Mononuclear cell (primary cell): ENCODE measurements at regions not wholly inside any gene's neighbourhood (a gene's known extent, or its start where the extent isn't known, plus 50 kb on each side); places are given as distances from the start of the nearest gene placed in this dataset.
"Not testable (repeated sequence)": the region's sequence is repeated elsewhere in the genome, so short reads cannot be mapped to it uniquely, and the experiment has no call there.

Experiments used
- H3K27me3 ChIP-seq: 2 replicates; pipeline ENCODE4 v1.6.0; 2011; ENCODE audit warnings: low read length, control low read depth; ENCODE audit not compliant: insufficient read depth
- H3K4me1 ChIP-seq: 2 replicates; pipeline ENCODE4 v1.5.1; 2011; ENCODE audit warnings: mild to moderate bottlenecking, low read length, control low read depth; ENCODE audit not compliant: insufficient read depth
- H3K4me3 ChIP-seq: 2 replicates; pipeline ENCODE4 v1.5.1; 2011; ENCODE audit warnings: mild to moderate bottlenecking, low read length, moderate library complexity
- H3K9me3 ChIP-seq: 2 replicates; pipeline ENCODE4 v1.5.1; 2011; ENCODE audit warnings: low read depth, mild to moderate bottlenecking, control low read depth, low read length

DNA sequence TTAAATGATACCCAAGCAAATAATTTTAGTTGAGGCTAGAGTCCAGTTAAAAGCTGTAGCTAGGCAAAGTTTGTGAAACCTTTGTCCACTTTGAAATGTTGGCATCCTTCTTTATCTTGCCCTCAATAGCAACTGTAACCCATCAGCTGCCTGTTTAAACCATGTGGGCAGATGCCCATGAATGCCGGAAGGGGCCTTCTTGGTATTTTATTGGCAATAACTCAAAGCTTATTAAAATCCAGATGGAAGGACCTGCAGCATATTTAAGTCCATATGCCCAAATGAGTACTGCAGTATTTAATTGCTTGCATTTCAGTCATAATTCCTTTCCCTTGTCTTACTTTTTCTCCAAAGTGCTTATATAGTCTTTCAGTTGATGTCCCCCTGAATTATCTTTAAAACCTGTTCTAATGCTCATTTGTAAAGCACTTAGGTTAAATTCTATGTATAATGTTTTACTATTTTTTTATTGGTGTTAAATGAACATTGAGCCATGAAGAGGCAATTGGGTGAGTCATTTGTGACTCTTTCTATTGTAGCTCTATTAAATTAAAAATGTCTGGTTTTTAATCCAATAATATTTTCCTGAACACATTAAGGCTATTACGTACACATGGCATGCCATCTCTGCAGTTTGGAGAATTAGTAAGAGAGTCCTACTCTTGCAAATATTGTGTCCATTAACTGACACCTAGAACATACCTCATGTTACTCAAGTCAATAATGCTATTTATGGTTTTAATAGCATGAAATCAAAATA is 225.3 kb downstream of the KCNJ2 start:
- Histone ChIP-seq H3K4me1 (no peaks in the 10 kb centered on the region), H3K27me3 (no peaks in the 10 kb centered on the region), H3K4me3 (no peak overlapping the region), H3K9me3 (no peaks in the 10 kb centered on the region)

DNA sequence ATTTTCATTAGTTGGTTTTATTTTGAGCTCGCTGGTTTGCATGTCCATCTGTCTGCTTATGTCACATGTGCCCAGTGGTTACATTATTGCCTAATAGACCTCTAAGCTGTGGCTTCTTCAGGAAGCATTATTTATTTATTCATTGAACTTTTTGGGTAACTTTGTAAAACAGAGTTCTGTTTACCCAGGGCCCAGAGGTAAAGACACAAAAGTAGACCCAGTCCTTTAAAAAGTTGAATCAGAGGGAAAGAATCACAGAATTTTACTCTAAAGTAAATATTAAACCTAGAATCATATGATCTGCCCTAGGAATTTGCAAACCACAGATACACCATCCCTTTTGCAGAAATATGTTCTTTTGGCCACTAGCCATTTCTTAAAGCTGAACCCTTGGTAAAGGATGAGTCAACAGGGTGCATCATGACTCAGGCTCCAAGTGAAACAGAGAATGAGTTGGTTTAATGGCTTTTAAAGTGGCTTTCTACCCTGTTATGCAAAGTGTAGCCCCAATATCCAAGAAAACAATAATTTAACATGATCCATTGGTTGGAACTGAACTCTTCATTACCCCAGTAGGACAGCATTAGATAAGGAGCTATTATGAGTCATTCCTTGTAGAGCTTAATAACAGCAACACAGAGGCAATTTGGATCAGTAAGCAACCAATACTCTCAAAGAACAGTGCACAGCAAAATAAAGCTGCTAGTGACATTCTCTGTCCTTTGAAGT is 236.3 kb downstream of the KCNJ2 start:
- no peaks in the 10 kb centered on the region for H3K27me3 ChIP-seq
- no peak overlapping the region for H3K4me3 ChIP-seq

DNA sequence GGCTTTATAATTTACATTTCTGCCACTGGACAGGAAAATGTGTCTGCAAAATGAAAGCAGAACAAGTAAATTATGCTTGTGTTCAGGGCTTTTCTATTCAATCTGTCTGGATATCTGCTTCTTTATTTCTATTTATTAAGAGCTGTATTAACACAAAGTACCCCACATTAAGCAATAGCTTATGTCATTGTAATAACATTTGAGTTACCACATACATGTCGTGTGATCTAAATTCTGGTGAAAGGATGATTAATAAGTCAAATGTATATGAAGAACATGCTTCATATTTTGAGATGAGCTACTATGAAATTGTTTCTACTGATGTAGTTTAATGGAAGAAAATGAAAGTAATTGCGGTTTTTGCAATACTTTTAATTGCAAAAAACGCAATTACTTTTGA is 238.2 kb downstream of the KCNJ2 start:
- no peak overlapping the region for H3K4me3 ChIP-seq

More for the DNA sequence above, 236.3 kb downstream of the KCNJ2 start:
- H3K4me1 ChIP-seq: peaks cover 15% of the 10 kb centered on the region
- no peaks in the 10 kb centered on the region for H3K9me3 ChIP-seq

DNA sequence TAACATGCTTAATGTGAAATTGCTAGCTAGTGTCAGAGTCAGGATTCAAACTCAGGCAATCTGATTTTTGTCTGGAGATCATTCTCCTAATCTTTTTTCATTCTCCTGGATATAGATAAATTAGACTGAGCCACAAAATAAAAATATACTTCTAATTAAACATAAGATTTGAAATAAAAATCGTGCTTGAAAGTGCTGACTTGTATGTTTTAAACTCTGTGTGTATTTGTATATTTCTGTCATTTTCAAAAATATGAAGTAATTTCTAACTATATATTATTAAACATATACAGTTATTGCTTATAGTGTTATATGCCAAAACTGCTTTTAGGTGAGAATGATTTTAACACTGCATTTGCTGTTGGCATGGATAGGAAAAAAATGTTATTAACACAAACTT is 239.4 kb downstream of the KCNJ2 start:
- H3K9me3 ChIP-seq: no peaks in the 10 kb centered on the region
- peaks cover 15% of the 10 kb centered on the region for H3K4me1 ChIP-seq
- H3K27me3 ChIP-seq: no peaks in the 10 kb centered on the region
- H3K4me3 ChIP-seq: no peak overlapping the region

More for the DNA sequence above, 238.2 kb downstream of the KCNJ2 start:
- Histone ChIP-seq H3K4me1 (peaks cover 15% of the 10 kb centered on the region), H3K9me3 (no peaks in the 10 kb centered on the region), H3K27me3 (no peaks in the 10 kb centered on the region)

DNA sequence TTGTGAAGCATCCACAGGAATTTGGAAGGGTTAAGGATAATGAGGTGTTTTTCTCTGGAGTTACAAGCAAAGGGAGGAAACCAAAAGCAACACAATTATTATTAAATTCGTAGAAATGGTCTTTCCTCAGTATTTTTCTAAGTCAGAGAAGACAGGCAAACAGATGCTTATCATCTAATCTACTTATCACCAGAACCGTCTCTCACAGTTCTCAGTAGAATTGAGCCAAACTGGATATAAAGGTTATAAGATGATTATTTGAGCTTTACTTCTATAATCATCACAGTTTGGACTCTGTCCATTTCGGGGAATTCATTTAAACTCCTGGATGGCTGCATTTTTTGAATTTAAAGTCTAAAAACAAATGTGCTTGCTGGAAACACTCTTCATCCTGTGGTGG is 245.0 kb downstream of the KCNJ2 start:
- H3K4me3 ChIP-seq: no peak overlapping the region
- no peaks in the 10 kb centered on the region for H3K4me1 ChIP-seq
- no peaks in the 10 kb centered on the region for H3K27me3 ChIP-seq
- H3K9me3 ChIP-seq: no peaks in the 10 kb centered on the region

DNA sequence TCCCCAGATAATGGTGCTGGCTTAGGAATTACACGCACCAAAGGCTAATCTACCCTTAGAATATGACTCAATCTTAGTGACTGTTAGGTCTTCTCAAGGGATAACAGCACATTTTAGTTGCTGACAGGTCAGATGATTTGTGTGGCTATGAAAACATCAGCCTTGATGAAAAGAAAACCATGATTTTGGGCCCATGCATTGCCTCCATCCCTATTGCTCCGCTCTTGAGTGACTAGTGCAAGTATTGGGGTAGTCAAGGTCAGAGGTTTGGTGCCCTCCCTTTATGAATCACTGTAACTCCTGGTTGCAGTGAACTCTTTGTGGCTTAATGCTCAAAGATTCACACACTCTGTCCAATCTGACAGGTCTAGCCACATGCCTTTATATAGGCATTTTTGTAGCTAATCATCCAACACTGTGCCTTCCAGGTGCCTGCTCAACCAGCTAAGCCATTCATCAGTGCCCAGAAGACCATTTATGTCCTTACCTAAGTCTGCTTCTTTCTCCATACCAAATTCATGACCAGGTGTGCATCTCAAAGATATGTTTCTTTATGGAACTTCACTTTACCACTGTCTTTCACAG is 251.6 kb downstream of the KCNJ2 start:
- H3K27me3 ChIP-seq: no peaks in the 10 kb centered on the region
- H3K9me3 ChIP-seq: no peaks in the 10 kb centered on the region
- no peaks in the 10 kb centered on the region for H3K4me1 ChIP-seq
- H3K4me3 ChIP-seq: no peak overlapping the region

DNA sequence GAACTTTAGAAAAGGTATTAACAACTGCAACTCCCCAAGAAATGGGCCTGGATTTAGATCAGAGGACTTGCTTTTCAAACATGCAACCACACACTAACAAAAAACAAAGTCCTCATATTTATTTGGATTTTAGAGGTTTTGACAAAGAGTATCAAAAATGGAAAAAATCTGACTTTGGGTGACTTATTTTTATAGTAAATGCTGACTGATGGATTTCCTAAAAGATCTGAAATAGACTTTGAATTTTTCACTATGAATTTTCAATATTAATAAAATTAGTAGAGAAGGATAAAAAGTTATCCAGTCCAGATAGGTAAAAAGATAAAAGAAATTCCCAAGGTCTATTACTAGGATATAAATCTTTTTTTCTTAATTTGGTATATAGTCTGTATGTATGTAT is 253.5 kb downstream of the KCNJ2 start:
- no peaks in the 10 kb centered on the region for H3K4me1 ChIP-seq

DNA sequence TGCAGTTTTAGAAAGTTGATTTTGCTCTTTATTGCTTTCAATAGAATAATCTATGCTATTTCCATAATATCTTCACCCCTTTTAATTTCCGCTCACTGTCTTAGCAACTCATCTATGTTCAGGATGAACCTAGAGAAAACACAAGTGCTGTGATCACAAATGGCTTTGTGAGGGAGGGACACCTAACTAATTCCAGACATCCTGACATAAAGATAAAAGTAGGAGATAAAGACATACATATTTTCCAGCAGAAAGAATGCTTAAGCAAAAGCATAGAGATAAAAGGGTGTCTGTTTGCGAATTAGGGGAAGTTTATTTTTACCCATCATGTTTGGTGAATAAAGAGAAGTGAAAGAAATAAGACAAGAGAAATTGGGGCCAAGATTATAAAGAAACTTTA is 254.2 kb downstream of the KCNJ2 start:
- Histone ChIP-seq H3K27me3 (peaks cover 3% of the 10 kb centered on the region), H3K4me3 (no peak overlapping the region), H3K4me1 (no peaks in the 10 kb centered on the region), H3K9me3 (no peaks in the 10 kb centered on the region)

More for the DNA sequence above, 253.5 kb downstream of the KCNJ2 start:
- Histone ChIP-seq H3K4me3 (no peak overlapping the region), H3K27me3 (peaks cover 1% of the 10 kb centered on the region), H3K9me3 (no peaks in the 10 kb centered on the region)

DNA sequence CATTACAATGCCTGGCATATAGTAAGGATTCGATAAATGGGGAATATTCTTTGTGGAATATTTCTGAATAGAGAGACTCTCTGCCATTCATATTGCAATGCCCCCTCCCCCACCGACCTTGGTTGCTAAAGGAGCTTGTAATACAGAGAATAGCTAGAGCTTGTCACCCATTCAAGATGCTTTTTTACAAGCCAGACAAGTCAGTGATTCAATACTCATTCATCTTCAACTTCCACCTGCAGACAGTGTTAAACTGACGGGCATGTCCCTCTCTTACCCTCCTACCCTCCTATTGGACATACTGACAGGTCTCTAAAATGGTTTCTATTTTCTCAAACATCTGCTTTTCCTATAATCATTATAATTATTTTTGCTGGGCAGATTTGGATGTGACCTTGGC is 257.4 kb downstream of the KCNJ2 start:
- Histone ChIP-seq H3K27me3 (peaks cover 3% of the 10 kb centered on the region), H3K9me3 (no peaks in the 10 kb centered on the region), H3K4me1 (no peaks in the 10 kb centered on the region), H3K4me3 (no peak overlapping the region)

DNA sequence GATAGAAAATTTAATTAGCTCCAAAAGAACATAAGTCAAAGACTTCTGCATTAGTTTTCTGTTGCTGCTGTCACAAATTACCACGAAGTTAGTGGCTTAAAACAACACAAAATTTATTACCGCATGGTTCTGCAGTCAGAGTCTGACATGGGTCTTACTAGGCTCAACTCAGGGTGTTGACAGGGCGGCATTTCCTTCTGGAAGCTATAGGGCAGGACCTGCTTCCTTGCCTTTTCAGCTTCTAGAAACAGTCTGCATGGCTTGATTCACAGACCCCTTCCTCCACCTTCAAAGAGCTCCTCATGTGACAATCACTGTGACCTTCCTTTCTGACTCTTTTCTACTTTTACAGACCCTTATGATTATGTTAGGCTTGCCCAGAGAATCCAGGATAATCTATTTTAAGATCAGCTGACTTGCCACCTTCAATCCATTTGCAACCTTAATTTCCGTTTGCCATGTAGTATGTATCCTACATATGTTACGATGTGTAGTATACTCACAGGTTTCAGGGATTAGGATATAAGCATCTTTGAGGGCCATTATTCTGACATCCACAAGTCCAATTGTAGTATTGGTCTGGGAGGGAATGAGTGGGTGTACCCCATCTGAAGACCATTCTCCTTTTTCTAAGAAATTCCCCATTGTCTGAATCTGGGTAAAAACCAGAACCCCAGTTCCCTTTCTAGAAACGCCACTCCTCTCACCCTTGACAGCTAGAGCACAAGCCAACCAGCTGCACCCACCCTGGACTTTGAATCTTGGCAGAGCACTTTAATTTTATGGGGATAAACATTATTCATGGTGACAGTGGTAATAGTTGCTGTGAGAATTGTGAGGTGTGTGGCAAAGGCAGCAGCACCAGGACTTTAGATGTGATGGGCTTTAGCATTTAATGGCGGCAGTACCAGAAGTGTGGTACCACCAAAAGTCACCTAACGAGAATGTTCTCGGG is 265.5 kb downstream of the KCNJ2 start:
- no peaks in the 10 kb centered on the region for H3K4me1 ChIP-seq
- no peaks in the 10 kb centered on the region for H3K27me3 ChIP-seq
- H3K4me3 ChIP-seq: no peak overlapping the region
- H3K9me3 ChIP-seq: no peaks in the 10 kb centered on the region

DNA sequence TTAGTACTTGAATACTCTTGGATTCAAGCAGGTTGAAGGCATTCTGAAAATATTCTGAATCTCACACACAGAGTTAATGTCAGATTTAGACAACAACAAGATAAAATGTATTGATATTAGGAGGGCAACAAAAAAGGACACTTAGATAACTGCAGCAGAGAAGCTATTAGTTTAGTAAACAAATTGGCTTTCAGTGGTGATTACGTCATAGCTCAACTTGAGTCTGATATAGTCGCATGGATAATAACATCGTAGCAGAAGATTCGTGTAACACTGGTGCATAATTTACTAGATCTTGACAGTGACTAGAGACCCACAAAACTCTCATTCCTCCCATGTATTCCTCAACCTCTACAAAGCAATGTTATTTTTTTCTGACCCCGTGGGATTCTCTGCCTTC is 268.3 kb downstream of the KCNJ2 start:
- H3K4me1 ChIP-seq: no peaks in the 10 kb centered on the region

DNA sequence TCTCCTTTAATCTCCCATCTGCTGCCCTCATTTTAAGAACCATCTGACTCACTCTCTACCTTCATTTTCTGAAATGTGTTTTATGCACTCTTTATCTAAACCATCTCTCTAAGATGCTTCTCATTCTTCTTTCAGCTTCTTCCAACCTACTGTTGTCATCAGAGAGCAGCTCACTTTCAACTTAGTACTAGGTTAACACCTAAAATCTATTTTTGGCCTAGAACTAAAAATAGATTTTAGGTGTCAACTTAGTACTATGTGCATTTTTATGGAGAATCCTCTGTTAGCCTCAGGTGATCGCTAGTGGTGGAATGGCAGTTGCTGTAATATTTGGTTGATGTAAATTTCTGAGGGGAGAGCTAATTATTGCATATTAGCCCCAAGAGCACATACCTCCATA is 277.1 kb downstream of the KCNJ2 start:
- H3K27me3 ChIP-seq: no peaks in the 10 kb centered on the region
- no peaks in the 10 kb centered on the region for H3K4me1 ChIP-seq
- no peaks in the 10 kb centered on the region for H3K9me3 ChIP-seq
- H3K4me3 ChIP-seq: no peak overlapping the region

More for the DNA sequence above, 268.3 kb downstream of the KCNJ2 start:
- Histone ChIP-seq H3K4me3 (no peak overlapping the region), H3K9me3 (no peaks in the 10 kb centered on the region), H3K27me3 (no peaks in the 10 kb centered on the region)

DNA sequence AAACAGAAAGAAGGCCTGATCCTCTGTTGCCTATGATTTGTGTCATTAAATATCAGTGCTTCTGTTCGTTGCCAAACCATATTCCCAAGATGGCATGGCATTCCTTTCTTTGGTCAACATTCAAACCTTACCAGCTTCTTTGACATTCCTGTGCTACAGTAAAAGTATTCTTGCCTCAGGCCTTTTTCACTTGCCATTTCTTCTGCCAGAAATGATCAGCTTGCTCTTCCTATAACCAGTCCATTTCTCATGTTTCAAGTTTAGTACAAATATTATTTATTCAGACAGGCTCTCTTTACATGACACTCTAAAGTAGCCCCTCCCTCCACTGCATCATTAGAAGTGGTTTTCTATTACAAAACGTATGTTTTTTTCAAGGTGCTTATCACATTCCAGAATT is 278.3 kb downstream of the KCNJ2 start:
- no peaks in the 10 kb centered on the region for H3K4me1 ChIP-seq
- H3K4me3 ChIP-seq: no peak overlapping the region
- H3K27me3 ChIP-seq: no peaks in the 10 kb centered on the region
- no peaks in the 10 kb centered on the region for H3K9me3 ChIP-seq

DNA sequence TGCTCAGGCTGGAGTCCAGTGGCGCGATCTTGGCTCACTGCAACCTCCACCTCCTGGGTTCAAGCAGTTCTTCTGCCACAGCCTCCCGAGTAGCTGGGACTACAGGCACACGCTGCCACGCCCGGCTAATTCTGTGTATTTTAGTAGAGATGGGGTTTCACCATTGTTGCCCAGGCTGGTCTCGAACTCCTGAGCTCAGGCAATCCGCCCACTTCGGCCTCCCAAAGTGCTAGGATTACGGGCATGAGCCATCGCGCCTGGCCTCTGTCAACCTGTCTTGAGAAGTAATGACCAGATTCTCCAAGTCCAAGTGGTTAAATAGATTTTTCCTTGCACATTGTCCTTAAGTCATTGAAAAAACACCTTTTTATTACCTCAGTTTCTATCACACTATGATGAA is 283.7 kb downstream of the KCNJ2 start:
- not testable (repeated sequence) for H3K9me3 ChIP-seq, H3K4me3 ChIP-seq, H3K27me3 ChIP-seq, H3K4me1 ChIP-seq

DNA sequence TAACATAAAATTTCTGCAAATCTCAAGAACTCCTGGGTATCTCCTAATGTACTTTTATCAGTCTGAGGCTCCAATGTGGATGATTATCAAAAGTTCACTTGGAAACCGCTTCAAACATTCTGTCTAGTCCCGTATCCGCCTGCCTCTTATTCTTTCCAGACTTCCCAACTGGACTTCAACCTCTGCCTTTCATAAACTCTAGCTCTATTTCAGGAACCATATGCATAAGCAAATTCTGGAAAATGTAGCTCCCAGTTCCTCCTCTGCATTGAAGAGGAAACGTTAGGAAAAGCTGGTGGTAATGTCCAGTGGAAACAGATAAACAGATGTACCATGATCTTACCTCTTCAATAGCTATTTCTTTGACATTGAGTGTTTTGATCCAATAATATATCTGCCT is 285.0 kb downstream of the KCNJ2 start:
- no peaks in the 10 kb centered on the region for H3K9me3 ChIP-seq
- no peaks in the 10 kb centered on the region for H3K4me1 ChIP-seq
- no peak overlapping the region for H3K4me3 ChIP-seq
- no peaks in the 10 kb centered on the region for H3K27me3 ChIP-seq
